ENCODE measurements at regions not wholly inside any gene's neighbourhood (a gene's known extent, or its start where the extent isn't known, plus 50 kb on each side); places are given as distances from the start of the nearest gene placed in this dataset.
"Not testable (repeated sequence)": the region's sequence is repeated elsewhere in the genome, so short reads cannot be mapped to it uniquely, and the experiment has no call there.

DNA sequence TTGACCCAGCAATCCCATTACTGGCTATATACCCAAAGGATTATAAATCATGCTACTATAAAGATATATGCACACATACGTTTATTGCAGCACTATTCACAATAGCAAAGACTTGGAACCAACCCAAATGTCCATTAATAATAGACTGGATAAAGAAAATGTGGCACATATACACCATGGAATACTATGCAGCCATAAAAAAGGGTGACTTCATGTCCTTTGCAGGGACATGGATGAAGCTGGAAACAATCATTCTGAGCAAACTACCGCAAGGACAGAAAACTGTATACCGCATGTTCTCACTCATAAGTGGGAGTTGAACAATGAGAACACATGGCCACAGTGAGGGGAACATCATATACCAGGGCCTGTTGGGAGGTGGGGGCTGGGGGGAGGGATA is 61.5 kb upstream of the ANKS1B start:
- TF ChIP-seq, protein P1, sequence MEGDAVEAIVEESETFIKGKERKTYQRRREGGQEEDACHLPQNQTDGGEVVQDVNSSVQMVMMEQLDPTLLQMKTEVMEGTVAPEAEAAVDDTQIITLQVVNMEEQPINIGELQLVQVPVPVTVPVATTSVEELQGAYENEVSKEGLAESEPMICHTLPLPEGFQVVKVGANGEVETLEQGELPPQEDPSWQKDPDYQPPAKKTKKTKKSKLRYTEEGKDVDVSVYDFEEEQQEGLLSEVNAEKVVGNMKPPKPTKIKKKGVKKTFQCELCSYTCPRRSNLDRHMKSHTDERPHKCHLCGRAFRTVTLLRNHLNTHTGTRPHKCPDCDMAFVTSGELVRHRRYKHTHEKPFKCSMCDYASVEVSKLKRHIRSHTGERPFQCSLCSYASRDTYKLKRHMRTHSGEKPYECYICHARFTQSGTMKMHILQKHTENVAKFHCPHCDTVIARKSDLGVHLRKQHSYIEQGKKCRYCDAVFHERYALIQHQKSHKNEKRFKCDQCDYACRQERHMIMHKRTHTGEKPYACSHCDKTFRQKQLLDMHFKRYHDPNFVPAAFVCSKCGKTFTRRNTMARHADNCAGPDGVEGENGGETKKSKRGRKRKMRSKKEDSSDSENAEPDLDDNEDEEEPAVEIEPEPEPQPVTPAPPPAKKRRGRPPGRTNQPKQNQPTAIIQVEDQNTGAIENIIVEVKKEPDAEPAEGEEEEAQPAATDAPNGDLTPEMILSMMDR (optimal IDR thresholded peaks at IDR 0.05 in 1 of 3, IDR thresholded peaks at IDR 0.05 in 1 of 3, conservative IDR thresholded peaks at IDR 0.05 in 1 of 3; ENCODE audit: extremely low read depth in 1 of 3, insufficient read depth in 2 of 3, low read length in 3 of 3) = not testable (repeated sequence)
- not testable (repeated sequence) for TF ChIP-seq EZH2 (IDR thresholded peaks at IDR 0.05; ENCODE audit: low read length)
